CD4-positive, alpha-beta T cell treated with Interleukin-17A for 1 hour (primary cell): ENCODE measurements at regions not wholly inside any gene's neighbourhood (a gene's known extent, or its start where the extent isn't known, plus 50 kb on each side); places are given as distances from the start of the nearest gene placed in this dataset.

Experiments
- DNase-seq: peaks from one replicate; pipeline ENCODE4 v3.0.0-alpha.2; 2020

DNA sequence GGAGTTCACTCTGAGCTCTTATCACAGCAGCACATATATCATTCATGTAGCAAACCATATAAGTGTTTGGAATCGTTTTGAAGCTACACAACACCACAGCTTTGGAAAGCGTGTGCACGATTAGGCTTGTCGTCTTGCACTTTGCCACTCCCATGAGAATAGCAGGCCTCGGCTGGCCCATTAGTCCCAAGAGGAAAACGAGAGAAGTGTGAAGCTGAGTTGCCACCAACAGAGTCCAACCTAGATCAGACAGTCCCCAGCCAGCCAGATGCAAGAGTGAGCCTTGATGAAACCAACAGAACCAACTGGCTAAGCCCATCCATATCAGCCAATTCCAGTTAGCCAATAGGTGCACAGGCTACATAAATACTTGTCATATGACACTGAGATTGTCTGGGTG lies 238.4 kb downstream of the C1orf94 start:
- no peak for DNase-seq

DNA sequence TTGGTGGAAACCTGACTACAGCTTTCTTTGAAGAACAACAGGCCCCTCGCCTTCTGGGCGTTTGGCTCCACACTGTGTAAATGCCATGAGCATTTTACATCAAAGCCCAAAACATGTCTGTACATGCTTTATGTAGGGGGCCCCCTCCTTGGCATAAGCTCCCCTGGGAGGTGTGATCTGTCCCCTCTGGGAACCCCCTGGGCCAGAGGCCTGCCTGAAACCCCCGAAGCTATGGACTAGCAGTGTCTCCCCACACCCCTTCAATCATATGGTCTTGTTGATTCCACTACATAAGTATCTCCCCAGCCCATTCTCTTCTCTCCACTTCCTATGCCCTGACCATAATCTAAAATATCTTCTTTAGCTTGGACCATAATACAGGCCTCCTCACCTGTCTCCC lies 241.5 kb downstream of the C1orf94 start:
- no peak for DNase-seq

DNA sequence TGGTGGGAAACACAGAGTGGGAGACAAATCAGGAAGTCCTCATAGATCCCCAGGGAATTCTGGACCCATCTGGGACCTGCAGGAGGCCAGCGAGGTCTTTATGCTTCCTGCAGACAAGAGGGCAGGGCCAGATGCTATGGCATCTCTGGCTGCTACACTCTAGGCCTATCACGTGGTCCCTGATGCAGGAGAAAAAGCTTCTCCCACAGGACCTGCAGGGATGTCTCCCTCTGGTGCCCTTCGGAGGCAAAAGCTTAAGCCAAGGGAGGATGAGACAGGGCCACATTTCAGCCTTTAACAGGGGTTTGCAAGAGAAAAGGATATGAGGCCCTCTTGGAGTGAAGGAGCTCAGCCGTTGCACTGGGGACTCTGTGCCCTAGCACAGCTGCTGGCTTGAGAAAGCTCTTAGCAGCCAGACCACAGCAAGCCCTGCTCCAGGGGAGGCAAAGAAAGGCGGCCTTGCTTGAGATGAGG lies 243.0 kb downstream of the C1orf94 start:
- no peak for DNase-seq

DNA sequence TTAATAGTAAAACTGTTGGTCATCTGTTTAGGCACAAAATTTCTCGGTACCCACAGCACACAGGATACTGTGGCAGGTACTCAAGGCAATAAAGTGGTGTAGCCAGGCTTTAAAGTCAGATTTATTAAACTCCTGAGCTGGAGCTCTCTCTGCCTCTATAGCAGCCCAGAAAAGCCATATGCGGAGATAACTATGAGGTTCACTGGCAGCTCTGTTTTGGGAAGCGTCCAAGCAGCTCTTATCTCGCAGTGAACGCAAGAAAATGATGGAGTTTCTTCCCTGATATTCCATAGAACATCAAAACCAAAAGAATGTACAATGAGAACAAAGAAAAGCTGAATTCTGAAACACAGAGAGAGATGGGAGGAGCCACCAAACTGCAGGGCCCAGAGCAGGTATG lies 248.3 kb downstream of the C1orf94 start:
- DNase-seq, result no peak

DNA sequence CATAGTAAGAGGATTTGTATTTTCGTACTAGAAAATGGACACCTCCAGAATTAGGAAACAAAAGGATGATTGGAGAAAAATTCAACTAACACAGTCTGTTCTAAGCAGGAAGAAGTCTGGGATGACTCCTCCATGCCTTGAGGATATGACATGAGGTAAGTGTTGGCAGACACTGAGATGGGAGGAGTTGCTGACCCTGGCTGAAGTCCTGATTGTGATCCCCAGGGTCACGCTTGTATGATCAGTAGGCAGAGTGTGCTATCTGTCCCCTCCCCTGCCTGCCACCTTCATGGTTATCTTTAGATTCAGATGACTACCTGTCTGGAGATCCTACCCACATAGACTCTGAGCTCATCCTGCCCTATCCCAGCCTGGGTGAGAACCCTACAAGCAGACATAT lies 249.1 kb downstream of the C1orf94 start:
- DNase-seq, result no peak

DNA sequence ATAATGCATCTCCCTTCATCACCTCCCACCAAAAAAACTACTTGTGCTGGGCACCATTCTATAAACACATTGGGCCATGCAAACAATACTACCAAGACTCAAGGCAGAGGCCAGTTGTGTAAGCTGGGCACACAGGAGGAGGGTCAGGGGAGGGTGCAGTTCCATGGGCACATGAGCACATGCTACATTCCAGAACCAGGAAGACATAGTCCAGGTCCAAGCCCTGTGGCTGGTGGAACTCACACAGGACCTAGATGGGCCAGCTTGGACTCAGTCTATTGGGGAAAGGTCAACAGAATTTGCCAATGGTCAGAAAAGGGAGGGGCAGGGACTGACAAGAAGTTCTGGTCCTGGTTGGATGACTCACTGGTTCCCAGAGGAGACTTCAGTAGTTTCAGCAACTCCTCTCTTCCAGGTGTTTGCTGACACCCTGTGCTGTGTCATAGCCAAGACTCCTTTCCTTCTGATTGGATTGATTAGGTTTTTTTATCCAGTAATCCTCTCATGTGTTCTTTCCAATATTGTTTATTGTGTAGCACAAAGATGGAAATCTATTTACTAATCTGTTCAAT lies 249.7 kb downstream of the C1orf94 start:
- DNase-seq, result no peak

DNA sequence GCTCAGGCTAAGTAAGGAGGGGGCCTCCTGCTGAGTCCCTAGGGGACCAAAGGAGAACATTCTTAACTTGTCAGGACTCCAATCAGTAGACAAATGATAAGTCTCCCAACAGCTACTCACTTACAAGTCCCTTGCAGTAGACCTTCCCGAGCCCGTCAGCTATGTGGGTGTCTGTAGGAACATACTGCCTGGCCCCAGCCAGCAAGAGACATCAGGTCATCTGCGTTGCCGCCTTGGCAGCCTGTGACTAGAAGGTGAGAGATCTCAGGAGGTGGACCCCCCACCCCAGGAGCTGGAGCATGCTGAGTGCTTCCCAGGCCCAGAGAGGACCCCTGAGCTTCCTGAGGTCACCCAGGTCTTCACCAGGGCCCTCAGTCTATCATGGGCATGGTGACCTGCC lies 250.5 kb downstream of the C1orf94 start:
- no peak for DNase-seq

DNA sequence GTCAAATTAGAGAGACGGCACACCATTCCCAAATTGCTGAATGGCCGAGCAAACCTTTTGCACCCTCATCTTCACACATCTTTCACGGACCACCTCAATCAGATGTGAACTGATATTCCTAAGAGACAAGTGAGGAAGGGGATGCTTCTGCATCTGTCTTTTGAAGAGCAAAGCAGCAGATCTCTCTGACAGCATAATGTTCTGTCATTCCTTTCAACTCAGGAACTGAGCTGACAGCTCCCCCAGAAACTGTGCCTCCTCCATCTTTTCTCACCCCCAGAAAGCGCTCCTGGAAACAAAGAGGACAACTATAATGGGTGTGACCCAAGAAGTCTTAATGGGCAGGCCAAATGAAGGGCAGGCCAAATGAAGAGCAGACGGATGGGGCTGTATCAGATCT lies 256.4 kb downstream of the C1orf94 start:
- no peak for DNase-seq

DNA sequence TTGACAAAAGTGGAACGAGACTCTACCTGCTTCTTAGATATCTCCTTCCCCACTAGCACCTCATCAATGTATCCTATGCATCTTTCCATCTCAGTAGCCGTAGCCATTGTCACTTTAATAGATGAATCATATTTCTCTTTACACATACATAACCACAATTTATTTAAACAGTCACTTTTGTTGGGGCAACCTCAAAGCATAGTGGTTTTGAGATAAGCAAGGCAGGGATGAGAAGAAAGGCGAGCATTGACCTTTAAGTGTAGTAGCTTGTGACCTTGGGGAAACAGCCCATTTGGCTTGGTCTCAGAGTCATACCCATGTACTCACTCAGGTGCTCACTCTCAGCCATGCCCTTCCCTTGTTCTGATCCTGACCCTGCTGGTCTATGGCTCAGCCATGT lies 260.1 kb downstream of the C1orf94 start:
- no peak for DNase-seq

DNA sequence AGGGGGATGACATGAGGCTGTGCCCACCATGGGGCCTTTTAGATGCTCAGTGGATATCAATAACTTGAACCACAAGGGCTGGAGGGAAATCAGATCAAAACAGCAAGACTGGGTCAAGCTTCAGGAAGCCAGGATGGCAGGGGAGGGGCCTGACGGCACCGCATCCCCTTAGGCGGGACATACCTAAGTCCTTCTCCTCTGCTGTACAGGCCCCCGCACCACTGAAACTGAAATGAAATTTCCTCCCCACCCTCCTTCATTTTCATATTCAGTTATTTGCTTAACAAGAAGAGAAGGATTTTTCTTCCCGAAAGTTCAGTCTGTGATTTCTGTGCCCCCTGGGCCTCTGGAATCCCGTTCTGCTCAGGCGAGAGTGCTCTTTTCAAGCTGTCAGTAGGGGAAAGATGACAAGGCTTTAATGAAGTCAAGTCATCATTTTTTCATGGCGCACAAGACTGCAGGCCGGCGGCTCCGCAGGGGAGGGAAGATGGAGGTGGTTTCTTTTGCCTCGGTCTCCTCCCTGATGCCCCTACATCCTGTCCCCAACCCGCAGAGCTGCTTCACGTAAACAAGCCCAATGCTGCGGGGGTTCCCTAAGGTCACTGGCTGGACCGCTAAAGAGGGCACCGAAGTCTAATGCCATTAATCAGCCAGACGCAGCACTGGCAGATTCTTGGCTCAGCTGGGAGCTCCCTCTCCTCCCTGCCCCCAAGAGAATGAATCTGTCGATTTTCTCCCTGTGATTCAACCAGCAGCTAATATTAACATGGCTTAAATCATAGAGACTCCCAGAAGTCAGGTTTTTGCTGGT lies 264.8 kb downstream of the C1orf94 start:
- no peak for DNase-seq

DNA sequence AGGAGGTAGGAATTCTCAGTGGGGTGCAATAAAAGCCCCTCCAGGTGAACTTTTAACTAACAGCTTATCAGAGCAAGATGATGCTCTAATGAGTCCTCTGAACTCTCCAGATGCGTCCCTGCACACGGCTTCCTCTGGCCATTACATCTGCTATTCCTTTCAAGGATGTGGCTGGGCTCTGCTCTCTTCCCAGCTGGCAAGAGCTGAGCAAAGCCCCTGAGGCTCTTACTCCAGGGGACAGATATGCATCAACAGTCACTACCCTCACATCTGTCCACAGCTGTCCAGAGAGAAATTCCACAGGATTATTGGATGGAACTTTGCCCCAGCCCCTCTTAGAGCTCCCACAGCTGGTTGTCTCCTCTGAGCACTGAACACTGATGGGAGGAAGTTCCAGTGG lies 267.8 kb downstream of the C1orf94 start:
- no peak for DNase-seq

DNA sequence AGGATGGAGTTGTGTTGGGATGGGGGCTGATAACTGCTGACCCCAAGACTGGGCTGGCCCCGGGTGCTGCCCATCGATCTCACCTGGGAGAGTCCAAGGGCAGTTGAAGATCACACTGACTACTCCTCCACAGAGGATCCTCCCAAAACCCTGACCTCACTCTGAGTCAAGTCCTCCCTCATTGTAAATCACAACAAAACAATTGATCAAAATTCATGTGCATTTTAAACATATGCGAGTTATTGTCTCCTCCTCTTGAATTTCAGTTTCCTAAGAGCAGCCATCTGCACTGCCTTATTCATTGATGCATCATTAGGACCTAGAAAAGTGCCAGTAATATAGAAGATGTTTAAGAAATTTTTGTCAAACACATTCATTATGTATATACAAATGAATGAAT lies 273.6 kb downstream of the C1orf94 start:
- no peak for DNase-seq

DNA sequence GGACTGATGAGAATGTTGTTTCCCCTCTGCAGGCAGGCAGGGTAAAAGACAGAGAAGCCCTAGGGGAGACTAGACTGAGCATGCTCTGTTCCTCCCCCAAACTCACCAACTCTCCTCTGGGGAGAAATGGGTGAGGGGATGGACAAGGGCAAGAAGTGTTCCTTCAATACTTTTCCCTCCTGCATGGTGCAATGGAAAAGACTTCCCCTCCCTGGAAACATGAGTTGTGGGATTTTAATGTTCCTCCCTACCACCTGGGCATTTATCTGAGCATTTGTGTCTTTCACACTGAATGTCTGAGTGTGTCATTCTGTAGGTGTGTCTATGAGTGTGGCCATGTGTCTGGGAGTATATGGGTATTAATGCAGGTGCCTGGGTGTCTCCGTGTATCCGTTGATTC lies 275.7 kb downstream of the C1orf94 start:
- DNase-seq, result no peak

DNA sequence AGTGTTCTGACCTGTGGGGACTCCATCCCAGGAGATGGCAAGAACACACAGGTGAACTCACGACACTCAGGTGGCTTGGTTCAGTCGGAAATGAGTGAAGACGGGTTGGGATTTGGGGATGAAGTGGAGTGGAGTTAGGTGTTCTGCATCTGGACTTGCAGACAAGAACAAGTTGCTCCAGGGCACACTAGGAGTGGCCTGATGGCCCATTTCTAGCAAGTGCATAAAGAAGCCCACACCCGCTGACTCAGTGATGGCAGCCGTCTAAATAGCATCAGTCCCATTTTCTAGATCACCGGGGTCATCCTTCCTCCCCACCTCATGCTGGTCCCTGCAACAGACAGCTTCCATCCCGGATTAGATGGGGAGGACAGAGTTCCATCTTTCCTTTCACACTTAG lies 278.4 kb downstream of the C1orf94 start:
- no peak for DNase-seq

DNA sequence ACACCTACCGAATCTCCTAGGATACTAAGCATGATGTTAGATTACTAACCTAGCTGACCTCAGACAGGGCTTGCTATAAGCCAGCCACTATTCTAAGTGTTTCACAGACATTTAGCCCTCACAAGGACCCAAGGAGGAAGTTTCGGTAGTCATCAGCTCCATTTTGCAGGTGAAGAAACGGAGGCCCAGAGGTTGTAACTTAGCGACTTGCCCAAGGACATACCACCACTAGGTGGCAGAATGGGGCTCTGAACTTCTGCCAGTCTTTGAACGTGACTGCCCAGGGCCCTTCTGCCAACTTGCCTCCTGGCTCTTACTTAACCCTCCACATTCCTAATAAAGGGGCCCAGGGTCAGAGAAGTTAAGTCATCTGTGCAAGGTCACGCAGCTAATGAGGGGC lies 283.5 kb downstream of the C1orf94 start:
- peak; percentile 33 for DNase-seq

DNA sequence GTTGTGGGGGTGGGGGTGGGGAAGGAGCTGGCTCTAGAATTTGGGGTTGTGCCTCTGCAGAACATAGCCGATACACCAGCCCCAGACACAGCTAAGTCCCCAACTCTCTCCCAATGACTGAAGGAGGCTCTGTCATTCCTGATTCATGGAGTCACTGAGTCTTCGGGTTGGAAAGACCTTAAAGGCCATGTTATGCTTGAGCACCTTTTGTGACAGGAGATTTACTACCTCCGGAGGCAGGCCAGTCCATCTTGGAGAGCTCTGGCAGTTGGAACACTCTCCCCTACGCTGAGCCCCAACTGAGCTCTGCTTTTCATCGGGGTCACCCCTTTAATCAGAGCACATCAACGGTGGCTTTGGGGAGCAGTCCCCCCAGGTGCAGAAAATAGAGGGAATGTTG lies 284.4 kb upstream of the GJB5 start:
- no peak for DNase-seq

DNA sequence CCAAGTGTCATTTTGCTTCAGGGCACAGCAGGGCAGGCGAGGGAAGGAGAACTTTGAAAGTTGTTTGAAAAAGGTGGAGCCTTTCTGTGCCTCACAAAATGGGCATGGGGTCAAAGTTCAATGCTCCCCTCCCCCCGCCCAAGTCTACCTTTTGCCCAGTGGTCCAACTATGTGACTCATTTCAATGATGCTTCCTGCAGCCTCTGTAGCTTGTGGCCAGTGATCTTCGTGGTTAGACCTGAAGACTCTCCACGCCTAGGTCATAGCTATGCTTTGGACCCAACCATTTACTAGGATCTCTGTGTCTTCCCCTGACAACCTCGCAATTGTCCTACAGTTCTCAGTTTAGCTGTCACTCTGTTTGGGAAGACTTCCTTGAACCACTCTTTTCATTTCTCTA lies 280.3 kb upstream of the GJB5 start:
- no peak for DNase-seq

DNA sequence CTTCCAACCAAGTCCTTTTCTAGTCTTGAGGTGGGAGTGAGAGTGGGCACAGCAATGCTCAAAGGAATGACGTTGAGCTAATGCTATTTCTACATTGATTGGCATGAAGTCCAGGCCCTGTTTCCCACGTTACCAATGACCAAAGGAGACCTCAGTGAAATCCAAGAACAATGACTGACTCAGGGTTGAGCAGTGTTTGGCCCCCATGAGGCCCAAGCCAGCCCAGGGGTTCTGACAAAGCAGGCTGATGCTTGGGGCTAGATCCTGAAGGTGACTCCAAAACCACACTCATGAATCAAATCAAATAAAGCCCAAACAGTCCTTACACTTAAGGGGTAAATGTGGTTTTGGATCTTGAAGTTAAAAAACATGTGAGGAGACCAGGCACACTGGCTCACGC lies 278.5 kb upstream of the GJB5 start:
- no peak for DNase-seq

DNA sequence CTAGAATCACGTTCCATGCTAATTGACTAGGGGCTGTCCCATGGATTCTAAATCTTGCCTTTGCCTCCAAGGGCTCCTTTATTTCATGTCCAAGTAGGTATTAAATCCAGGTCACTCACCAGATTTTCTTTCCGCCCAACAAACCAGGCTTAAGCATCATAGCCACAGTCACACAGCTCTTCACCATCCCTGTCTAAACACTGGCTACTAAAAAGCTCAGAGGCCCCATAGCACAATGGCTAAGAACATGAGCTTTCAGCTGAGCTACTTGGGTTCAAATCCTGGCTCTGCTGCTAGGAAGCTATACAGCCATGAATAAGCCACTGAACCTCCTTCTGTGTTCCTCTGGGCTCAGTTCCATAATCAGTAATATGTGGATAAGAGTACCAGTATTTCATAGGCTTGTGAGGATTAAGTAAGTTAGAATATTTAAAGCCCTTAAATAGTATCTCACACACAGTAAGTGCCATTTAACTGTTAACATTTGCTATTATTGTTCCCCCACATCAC lies 277.2 kb upstream of the GJB5 start:
- DNase-seq, result no peak

DNA sequence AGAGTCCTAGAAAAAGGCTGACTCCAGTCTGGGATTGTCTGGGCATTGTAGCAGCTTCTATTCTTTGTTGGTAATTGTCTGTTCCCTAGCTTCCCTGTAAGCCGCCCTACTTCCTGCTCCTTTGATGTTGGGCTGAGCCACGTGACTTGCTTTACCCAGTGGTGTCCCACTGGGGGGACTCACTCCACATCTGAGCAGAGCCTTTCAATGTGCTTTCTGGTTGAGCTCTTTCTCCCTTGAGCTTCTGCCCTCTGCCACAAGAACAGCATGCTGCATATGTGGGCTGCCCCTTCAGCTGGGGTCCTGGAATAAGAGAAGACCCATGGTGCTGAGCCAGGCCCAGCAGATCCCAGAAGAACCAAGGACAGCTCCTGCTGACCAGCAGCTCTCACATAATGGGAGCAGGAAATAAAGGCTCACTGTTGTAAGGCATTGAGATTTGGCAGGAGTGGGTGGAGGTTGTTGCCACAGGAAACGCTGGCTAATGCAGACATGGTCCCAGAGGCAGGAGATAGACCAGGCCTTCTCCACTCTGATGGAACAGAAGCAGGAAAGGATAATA lies 276.3 kb upstream of the GJB5 start:
- no peak for DNase-seq

DNA sequence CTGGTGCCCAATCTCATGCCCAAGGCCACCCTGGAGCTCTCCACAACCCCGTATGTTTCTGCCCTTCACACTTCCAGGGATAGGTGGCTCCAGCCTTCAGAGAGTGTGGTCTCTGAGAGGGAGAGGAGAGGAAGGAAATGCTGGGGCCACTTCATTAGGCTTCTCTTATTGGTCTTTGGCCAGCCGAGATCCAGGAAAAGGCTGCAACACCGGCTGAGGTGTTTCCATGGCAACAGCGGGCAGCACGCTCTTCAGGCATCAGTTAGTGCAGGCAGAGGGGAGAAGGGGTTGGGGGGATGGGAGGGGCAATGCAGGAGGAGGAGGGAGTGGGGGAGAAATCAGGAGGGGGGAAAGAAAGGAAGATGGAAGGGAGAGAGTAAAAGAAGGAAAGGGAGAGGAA lies 275.1 kb upstream of the GJB5 start:
- no peak for DNase-seq

DNA sequence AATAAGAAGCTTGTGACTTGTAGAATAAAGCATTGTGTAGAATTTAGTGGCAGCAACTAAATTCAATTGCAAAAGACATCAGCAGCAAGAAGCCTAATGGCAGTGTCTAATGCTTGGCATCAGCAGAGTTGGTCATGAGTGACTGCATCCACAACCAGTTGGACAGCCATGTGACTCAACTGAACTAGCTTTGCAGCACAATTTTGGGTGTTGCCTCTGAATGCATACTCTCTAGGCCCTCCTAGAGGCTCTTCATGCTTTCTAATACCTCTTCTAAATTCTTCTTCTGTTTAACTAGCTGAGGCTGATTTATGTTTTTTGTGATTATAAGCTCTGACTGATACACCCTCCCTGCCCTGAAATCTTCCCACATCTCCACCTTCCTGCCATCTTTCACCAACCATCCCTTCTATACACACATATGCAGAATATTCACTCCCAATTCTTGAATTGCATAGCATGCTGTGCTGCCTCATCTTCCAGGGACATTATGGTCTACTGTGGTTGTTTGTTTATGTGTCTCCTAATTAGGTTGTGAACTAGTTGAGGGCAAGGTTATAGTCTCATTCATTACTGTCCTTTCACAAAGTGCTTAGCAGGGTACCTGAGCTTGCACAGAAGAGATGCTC lies 266.7 kb upstream of the GJB5 start:
- no peak for DNase-seq

DNA sequence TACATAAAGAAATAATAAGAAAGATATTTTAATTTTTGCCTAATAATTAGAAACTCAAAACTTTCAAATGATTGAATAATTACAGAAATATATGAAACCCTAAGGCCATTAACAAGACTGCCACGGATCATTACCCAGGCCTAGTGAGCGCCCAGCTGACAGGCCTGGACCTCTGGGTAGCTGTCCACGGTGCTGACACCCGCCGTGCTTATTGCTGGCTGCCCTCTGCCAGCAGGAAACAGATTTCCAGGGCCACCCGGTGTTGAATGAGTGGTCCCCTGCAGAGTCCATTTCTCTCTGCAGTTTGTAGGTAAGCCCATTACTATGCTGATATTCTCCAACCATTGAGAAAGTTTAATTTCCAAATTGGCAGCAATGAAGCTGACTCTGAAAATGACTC lies 254.4 kb upstream of the GJB5 start:
- DNase-seq, result no peak

DNA sequence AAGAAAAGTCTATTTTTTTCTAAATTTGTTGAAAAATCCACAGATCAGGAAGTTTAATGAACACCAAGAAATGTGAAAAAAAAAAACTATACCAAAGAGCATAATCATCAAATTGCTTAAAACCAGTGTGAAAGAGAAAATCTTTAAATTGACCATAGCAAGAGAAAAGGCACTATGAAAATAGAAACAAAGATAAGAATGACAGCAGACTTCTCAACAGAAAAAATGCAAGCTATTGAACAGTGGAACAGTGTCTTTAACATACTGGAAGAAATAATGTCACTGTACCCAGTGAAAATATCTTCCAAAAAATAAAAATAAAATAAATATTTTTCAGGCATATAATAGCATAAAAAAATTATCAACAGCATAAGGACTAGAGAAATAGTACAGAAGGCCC lies 243.0 kb upstream of the GJB5 start:
- DNase-seq, result no peak
